ENCODE measurements at regions not wholly inside any gene's neighbourhood (a gene's known extent, or its start where the extent isn't known, plus 50 kb on each side); places are given as distances from the start of the nearest gene placed in this dataset.

DNA sequence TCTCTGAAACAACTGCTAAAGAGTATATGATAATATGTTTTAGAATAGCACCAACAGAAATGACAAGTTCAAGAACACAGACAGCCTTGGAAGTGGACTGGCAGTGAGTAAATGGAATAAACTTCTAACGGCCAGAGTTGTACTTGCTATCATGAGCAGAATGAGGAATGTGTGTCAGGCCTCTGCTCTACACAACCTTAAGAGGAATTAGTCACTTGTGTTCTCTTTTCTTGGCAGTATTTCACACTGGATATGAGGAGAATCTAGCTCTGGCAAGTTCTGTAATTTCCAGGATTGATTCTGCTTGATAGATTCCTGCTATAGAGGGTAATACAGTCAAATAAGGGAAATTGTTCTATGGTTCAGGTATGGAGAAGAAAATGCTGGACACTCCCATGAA is 757.3 kb downstream of the EFNB2 start:
- H3K36me3 ChIP-seq: no peaks in the 10 kb centered on the region
- no peak overlapping the region for H3K27ac ChIP-seq
- H3K4me3 ChIP-seq: no peak overlapping the region

DNA sequence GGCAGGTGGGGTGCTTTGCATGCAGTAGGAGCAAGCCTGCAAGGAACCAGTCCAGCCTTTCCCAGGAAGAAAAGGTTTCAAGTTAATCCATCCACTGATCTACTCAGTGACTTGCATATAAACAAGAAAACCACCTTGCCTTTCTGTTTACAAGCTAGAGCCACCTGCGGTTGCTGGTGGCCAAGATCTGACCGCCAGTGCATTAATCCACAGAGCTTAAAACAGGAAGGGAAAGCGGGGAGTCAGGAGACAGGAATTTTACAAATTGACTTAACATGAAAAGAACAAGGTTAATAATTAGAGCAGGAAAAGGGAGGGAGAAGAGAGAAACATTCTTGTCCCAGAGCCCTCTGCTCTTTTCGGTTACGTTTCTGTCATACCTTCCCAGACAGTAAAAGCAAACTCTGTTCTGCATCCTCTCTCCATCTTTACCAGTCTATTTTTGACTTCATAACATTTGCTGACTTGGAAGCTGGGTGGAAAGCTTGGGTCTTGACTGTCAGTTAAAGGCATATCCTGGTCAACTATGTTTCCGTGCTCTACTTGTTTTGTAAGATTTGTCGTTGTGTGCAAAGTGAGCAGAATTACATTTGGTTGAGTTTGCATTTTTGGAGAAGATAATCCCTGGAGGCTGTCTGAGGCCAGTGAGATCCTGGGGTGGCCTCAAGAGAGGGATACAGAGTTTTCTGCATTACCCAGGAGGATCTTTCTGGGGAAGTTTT is 760.6 kb downstream of the EFNB2 start:
- no peak overlapping the region for H3K4me3 ChIP-seq
- DNase-seq: no peak
- WGBS, 2 donors: 80 to 88% methylated on average over 7 of the region's 7 CpGs
- H3K27ac ChIP-seq: no peak overlapping the region
- TF ChIP-seq EP300 (IDR thresholded peaks at IDR 0.05) (no peak), POLR2A (IDR thresholded peaks at IDR 0.05) (no peak), POLR2AphosphoS5 (IDR thresholded peaks at IDR 0.05) (no peak)
- TF ChIP-seq, protein P1, sequence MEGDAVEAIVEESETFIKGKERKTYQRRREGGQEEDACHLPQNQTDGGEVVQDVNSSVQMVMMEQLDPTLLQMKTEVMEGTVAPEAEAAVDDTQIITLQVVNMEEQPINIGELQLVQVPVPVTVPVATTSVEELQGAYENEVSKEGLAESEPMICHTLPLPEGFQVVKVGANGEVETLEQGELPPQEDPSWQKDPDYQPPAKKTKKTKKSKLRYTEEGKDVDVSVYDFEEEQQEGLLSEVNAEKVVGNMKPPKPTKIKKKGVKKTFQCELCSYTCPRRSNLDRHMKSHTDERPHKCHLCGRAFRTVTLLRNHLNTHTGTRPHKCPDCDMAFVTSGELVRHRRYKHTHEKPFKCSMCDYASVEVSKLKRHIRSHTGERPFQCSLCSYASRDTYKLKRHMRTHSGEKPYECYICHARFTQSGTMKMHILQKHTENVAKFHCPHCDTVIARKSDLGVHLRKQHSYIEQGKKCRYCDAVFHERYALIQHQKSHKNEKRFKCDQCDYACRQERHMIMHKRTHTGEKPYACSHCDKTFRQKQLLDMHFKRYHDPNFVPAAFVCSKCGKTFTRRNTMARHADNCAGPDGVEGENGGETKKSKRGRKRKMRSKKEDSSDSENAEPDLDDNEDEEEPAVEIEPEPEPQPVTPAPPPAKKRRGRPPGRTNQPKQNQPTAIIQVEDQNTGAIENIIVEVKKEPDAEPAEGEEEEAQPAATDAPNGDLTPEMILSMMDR (IDR thresholded peaks at IDR 0.05): no peak
- intact Hi-C loops (cut with DNase I): no loop called here
- H3K9me3 ChIP-seq: no peaks in the 10 kb centered on the region
- H3K36me3 ChIP-seq: no peaks in the 10 kb centered on the region
- peaks cover 0 to 10% (median 4%) of the 10 kb centered on the region in 4 donors for H3K4me1 ChIP-seq
- H3K27me3 ChIP-seq: no peaks in the 10 kb centered on the region

More for the DNA sequence above, 757.3 kb downstream of the EFNB2 start:
- intact Hi-C loops (cut with DNase I): no loop called here
- 69 to 72% methylated on average over 1 of the region's 1 CpG for WGBS, 2 donors
- Histone ChIP-seq H3K27me3 (no peaks in the 10 kb centered on the region), H3K4me1 (peaks cover 0 to 10% (median 4%) of the 10 kb centered on the region in 4 donors), H3K9me3 (no peaks in the 10 kb centered on the region)
- DNase-seq: no peak
- TF ChIP-seq EP300 (IDR thresholded peaks at IDR 0.05): no peak
- TF ChIP-seq, protein P1 (IDR thresholded peaks at IDR 0.05): no peak
- no peak for TF ChIP-seq POLR2A (IDR thresholded peaks at IDR 0.05)
- TF ChIP-seq POLR2AphosphoS5 (IDR thresholded peaks at IDR 0.05): no peak

DNA sequence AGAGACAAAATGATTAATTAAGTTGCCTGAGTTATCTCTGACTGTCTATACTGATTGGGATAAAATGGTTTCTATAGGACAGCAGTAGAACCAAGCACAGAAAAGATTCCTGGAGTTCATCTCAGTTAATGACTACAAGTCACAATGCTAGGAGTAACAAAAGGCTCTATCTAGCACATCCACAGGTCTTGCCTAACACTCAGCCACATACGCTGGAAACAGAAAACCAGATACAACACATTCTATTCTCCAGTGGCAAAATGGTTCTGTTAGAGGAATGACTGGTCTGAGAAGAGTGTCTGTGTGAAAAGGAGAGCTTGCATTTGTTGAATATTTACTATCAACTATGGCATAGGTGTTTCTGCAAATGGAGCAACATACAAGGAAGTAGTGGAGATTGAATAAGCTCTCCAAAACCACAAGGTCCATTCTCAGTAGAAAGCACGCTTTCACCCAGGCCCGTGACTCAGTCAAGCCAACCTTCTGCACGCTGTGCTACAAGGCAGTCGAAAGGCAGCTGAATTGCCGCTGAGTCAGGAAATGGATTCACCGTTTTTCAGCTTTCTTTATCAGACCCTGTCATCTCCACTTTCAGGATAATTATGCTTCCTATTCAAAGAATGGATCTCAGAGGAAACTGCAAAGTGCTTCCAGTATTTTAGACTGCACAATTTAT is 761.5 kb downstream of the EFNB2 start:
- TF ChIP-seq, protein P1 (IDR thresholded peaks at IDR 0.05): no peak
- no peak for TF ChIP-seq EP300 (IDR thresholded peaks at IDR 0.05)
- no peak for TF ChIP-seq POLR2AphosphoS5 (IDR thresholded peaks at IDR 0.05)
- no peak for TF ChIP-seq POLR2A (IDR thresholded peaks at IDR 0.05)
- Histone ChIP-seq H3K27me3 (no peaks in the 10 kb centered on the region), H3K4me3 (no peak overlapping the region), H3K36me3 (no peaks in the 10 kb centered on the region), H3K4me1 (peaks cover 0 to 10% (median 4%) of the 10 kb centered on the region in 4 donors), H3K9me3 (no peaks in the 10 kb centered on the region), H3K27ac (no peak overlapping the region)
- intact Hi-C loops (cut with DNase I): no loop called here
- 55 to 82% methylated on average over 7 of the region's 7 CpGs for WGBS, 2 donors
- no peak for DNase-seq

DNA sequence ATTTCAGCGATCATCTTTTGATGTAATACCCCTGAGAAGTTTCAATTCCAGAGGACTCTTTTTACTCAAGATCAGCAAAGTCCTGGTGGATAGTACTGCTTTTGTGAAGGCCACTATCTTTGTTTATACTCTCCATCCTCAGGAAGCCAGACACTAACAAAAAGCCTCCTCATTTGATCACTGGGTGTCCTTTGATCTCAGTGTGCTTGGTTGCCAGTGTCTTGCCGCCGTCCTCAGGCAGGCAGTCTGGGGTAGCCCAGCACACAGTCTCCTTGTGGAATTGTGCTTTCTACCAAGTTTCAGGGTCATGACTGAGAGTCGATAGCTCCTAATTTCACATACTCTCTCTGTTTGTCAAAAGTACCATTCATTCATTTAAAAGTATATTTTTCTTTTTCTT is 762.2 kb downstream of the EFNB2 start:
- no peaks in the 10 kb centered on the region for H3K9me3 ChIP-seq
- intact Hi-C loops (cut with DNase I): no loop called here

More for the DNA sequence above, 762.2 kb downstream of the EFNB2 start:
- no peak overlapping the region for H3K27ac ChIP-seq
- no peaks in the 10 kb centered on the region for H3K27me3 ChIP-seq
- H3K36me3 ChIP-seq: no peaks in the 10 kb centered on the region
- no peak for DNase-seq
- WGBS, 2 donors: 88 to 91% methylated on average over 4 of the region's 4 CpGs
- peaks cover 0 to 10% (median 4%) of the 10 kb centered on the region in 4 donors for H3K4me1 ChIP-seq
- TF ChIP-seq POLR2A (IDR thresholded peaks at IDR 0.05) (no peak), EP300 (IDR thresholded peaks at IDR 0.05) (no peak), POLR2AphosphoS5 (IDR thresholded peaks at IDR 0.05) (no peak)
- TF ChIP-seq, protein P1 (IDR thresholded peaks at IDR 0.05): no peak
- no peak overlapping the region for H3K4me3 ChIP-seq
